Transverse colon (tissue), 4 donors: ENCODE measurements at regions not wholly inside any gene's neighbourhood (a gene's known extent, or its start where the extent isn't known, plus 50 kb on each side); places are given as distances from the start of the nearest gene placed in this dataset.

Experiments used
- DNase-seq: peaks from one replicate; pipeline ENCODE4 v3.0.0-alpha.2; 2019
- H3K27ac ChIP-seq, 4 donors: fragments of 200-600 bp; sonication (generic); 2 replicates each; pipeline ENCODE4 v1.5.1; 2016 to 2018; ENCODE audit warnings: inconsistent platforms in 4 of 4
- H3K27me3 ChIP-seq: fragments of 200-600 bp; sonication (generic); 2 replicates; pipeline ENCODE4 v1.5.1; 2017; ENCODE audit warnings: inconsistent platforms
- H3K36me3 ChIP-seq, 4 donors: fragments of 200-600 bp; sonication (generic); 2 replicates each; pipeline ENCODE4 v1.5.1; 2017 to 2019; ENCODE audit warnings: inconsistent platforms in 4 of 4
- H3K4me1 ChIP-seq, 4 donors: fragments of 200-600 bp; sonication (generic); 2 replicates each; pipeline ENCODE4 v1.5.1; 2017 to 2020; ENCODE audit warnings: inconsistent platforms in 4 of 4
- H3K4me3 ChIP-seq, 4 donors: fragments of 200-600 bp; sonication (generic); 1 replicate in 1 of 4; 2 replicates in 3 of 4; pipeline versions ENCODE4 v1.5.1 to v1.6.1; 2017 to 2019; ENCODE audit warnings: inconsistent platforms in 4 of 4
- H3K9me3 ChIP-seq, 2 donors: fragments of 200-600 bp; sonication (generic); 2 replicates each; pipeline ENCODE4 v1.5.1; 2017 to 2019; ENCODE audit warnings: inconsistent platforms in 2 of 2
- EP300 ChIP-seq: sonication (generic); formaldehyde crosslinking; IDR thresholded peaks from one replicate; pipeline ENCODE4 v1.6.1; 2017; ENCODE audit warnings: antibody characterized with exemption, low read depth
- POLR2A ChIP-seq: fragments of 450-650 bp; IDR thresholded peaks from one replicate; pipeline ENCODE4 v1.6.1; 2016; ENCODE audit warnings: antibody characterized with exemption, mild to moderate bottlenecking, moderate library complexity
- POLR2AphosphoS5 ChIP-seq, 3 donors: sonication (generic); formaldehyde crosslinking; IDR thresholded peaks; one replicate each; pipeline ENCODE4 v1.6.1; 2016; ENCODE audit warnings: antibody characterized with exemption in 3 of 3
- WGBS, 2 donors: methylation state at CpG; one replicate each; pipeline ENCODE4 v1.1.5; 2018; ENCODE audit warnings: low coverage in 1 of 2; 5-methylcytosine and 5-hydroxymethylcytosine counted together
- in situ Hi-C, 4 donors: fragments of 200-750 bp; cut with MboI; loops; one replicate each; pipeline versions ENCODE4 v1.15.0 to v1.15.1; 2017; ENCODE audit warnings: low sequenced_read_pairs in 3 of 4, low pct_ligation_motif_present in 1 of 4, low pct_unique_long_range_greater_than_20kb in 1 of 4
- intact Hi-C: fragments of 100-400 bp; cut with DNase I; formaldehyde crosslinking; loops from one replicate; pipeline ENCODE4 v1.15.1; 2023; ENCODE audit warnings: low total_unique reads
- TF ChIP-seq, protein P1 (sequence below), 5 experiments: fragments of 200-600 bp in 3 of 5; fragments of 450-650 bp in 2 of 5; sonication (generic) in 3 of 5; IDR thresholded peaks; 1 replicate in 2 of 5; 2 replicates in 3 of 5; pipeline ENCODE4 v1.5.1; 2016 to 2017; ENCODE audit warnings: antibody characterized with exemption in 5 of 5, inconsistent platforms in 3 of 5, mild to moderate bottlenecking in 2 of 5, moderate library complexity in 1 of 5

- H3K9me3 ChIP-seq = no peaks in the 10 kb centered on the region
- intact Hi-C loops = no loop called here
- TF ChIP-seq POLR2A (no peak), EP300 (no peak), POLR2AphosphoS5 (IDR thresholded peaks at IDR 0.05) (no peak)
- TF ChIP-seq, protein P1, sequence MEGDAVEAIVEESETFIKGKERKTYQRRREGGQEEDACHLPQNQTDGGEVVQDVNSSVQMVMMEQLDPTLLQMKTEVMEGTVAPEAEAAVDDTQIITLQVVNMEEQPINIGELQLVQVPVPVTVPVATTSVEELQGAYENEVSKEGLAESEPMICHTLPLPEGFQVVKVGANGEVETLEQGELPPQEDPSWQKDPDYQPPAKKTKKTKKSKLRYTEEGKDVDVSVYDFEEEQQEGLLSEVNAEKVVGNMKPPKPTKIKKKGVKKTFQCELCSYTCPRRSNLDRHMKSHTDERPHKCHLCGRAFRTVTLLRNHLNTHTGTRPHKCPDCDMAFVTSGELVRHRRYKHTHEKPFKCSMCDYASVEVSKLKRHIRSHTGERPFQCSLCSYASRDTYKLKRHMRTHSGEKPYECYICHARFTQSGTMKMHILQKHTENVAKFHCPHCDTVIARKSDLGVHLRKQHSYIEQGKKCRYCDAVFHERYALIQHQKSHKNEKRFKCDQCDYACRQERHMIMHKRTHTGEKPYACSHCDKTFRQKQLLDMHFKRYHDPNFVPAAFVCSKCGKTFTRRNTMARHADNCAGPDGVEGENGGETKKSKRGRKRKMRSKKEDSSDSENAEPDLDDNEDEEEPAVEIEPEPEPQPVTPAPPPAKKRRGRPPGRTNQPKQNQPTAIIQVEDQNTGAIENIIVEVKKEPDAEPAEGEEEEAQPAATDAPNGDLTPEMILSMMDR (IDR thresholded peaks at IDR 0.05) = no peak
- H3K27me3 ChIP-seq = no peaks in the 10 kb centered on the region
- no peak overlapping the region for H3K27ac ChIP-seq
- in situ Hi-C loops = no loop called here
- H3K4me3 ChIP-seq = no peak overlapping the region
- no peaks in the 10 kb centered on the region for H3K36me3 ChIP-seq
- H3K4me1 ChIP-seq = no peaks in the 10 kb centered on the region
- no peak for DNase-seq
Measured at GRCh38 chr4:179631321-179631720, 2189.1 kb upstream of the AGA start.

- no peaks in the 10 kb centered on the region for H3K27me3 ChIP-seq
- no peak overlapping the region for H3K27ac ChIP-seq
- in situ Hi-C loops (no loop called here), intact Hi-C loops (no loop called here)
- 34 to 41% methylated on average over 3 of the region's 3 CpGs for WGBS, 2 donors
- H3K36me3 ChIP-seq = no peaks in the 10 kb centered on the region
- TF ChIP-seq EP300 = no peak
- TF ChIP-seq POLR2AphosphoS5 (IDR thresholded peaks at IDR 0.05) = no peak
- no peak for TF ChIP-seq POLR2A
- TF ChIP-seq, protein P1 (IDR thresholded peaks at IDR 0.05) = no peak
- no peak overlapping the region for H3K4me3 ChIP-seq
- H3K4me1 ChIP-seq = no peaks in the 10 kb centered on the region
- no peaks in the 10 kb centered on the region for H3K9me3 ChIP-seq
- no peak for DNase-seq
Measured at GRCh38 chr4:179634862-179635261, 2192.6 kb upstream of the AGA start.

GRCh38 chr4:179662522-179662921 lies 2220.3 kb upstream of the AGA start:
- Histone ChIP-seq H3K4me3 (no peak overlapping the region), H3K9me3 (peaks cover 3 to 4% of the 10 kb centered on the region in 2 donors), H3K4me1 (no peaks in the 10 kb centered on the region), H3K27ac (no peak overlapping the region), H3K36me3 (no peaks in the 10 kb centered on the region), H3K27me3 (no peaks in the 10 kb centered on the region)
- intact Hi-C loops (no loop called here), in situ Hi-C loops (no loop called here)
- TF ChIP-seq EP300 (no peak), POLR2AphosphoS5 (IDR thresholded peaks at IDR 0.05) (no peak)
- no peak for DNase-seq

DNA sequence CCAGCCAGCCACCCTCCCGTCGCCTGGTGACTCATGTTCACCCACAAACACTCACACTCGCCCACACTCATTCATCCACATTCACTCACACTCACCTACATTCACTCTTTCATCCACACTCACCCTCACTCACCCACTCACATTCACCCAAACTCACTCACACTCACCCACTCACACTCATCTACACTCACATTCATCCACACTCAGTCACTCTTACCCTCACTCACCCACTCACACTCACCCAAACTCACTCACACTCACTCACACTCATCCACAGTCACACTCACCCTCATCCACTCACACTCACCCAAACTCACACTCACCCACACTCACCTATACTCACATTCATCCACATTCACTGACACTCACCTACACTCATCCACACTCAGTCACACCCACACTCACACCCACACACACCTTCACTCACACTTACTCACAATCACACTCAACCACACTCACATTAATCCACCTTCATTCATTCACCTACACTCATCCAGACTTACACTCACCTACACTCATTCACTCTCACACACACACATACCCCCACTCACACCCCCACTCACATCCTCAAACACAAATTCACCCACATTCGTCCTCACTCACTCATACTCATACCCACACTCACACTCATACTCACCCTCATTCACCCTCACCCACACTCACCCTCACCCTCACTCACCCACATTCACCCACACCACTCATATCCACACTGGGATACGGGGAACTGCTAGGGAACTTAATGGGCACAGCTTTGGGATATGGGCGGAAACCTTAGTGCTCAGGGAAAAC lies 2221.6 kb upstream of the AGA start:
- in situ Hi-C loops = no loop called here
- WGBS, 2 donors = 86 to 96% methylated on average over 3 to 6 of the region's 6 CpGs
- intact Hi-C loops = no loop called here
- DNase-seq = no peak
- Histone ChIP-seq H3K4me3 (no peak overlapping the region), H3K36me3 (no peaks in the 10 kb centered on the region), H3K4me1 (no peaks in the 10 kb centered on the region), H3K27me3 (no peaks in the 10 kb centered on the region), H3K27ac (no peak overlapping the region), H3K9me3 (peaks cover 3 to 4% of the 10 kb centered on the region in 2 donors)
- TF ChIP-seq POLR2AphosphoS5 (IDR thresholded peaks at IDR 0.05) = no peak
- TF ChIP-seq, protein P1 (IDR thresholded peaks at IDR 0.05) = no peak
- no peak for TF ChIP-seq POLR2A
- TF ChIP-seq EP300 = no peak

GRCh38 chr4:179664430-179665027 lies 2222.3 kb upstream of the AGA start:
- no peak for DNase-seq
- Histone ChIP-seq H3K27ac (no peak overlapping the region), H3K27me3 (no peaks in the 10 kb centered on the region), H3K4me1 (no peaks in the 10 kb centered on the region), H3K36me3 (no peaks in the 10 kb centered on the region), H3K9me3 (peaks cover 3 to 4% of the 10 kb centered on the region in 2 donors), H3K4me3 (no peak overlapping the region)
- TF ChIP-seq POLR2AphosphoS5 (IDR thresholded peaks at IDR 0.05) = no peak
- TF ChIP-seq, protein P1 (IDR thresholded peaks at IDR 0.05) = no peak
- no peak for TF ChIP-seq EP300
- no peak for TF ChIP-seq POLR2A
- in situ Hi-C loops (no loop called here), intact Hi-C loops (no loop called here)
- 77 to 80% methylated on average over 6 to 9 of the region's 9 CpGs for WGBS, 2 donors
